SU-DHL-6 (cell line): ENCODE measurements at regions not wholly inside any gene's neighbourhood (a gene's known extent, or its start where the extent isn't known, plus 50 kb on each side); places are given as distances from the start of the nearest gene placed in this dataset.

Source experiments
- H2AFZ ChIP-seq: fragments of 200-600 bp; sonication (generic); 2 replicates; pipeline ENCODE4 v1.6.1; 2014; ENCODE audit warnings: low read depth, mild to moderate bottlenecking, moderate library complexity, mixed read lengths, antibody characterized with exemption, low read length; ENCODE audit not compliant: severe bottlenecking
- H3F3A ChIP-seq: fragments of 200-600 bp; shearing (Covaris generic); 2 replicates; pipeline ENCODE4 v1.6.0; 2016; ENCODE audit warnings: antibody characterized with exemption, mild to moderate bottlenecking; ENCODE audit not compliant: insufficient read depth
- H3K27ac ChIP-seq: fragments of 200-600 bp; sonication (generic); 2 replicates; pipeline ENCODE4 v1.5.1; 2016; ENCODE audit warnings: low read depth, mild to moderate bottlenecking, low read length, moderate library complexity, mixed read lengths
- H3K27me3 ChIP-seq: fragments of 200-600 bp; sonication (generic), shearing (Covaris generic); 2 replicates; pipeline ENCODE4 v1.6.0; 2014; ENCODE audit warnings: mild to moderate bottlenecking, low read length
- H3K36me3 ChIP-seq: fragments of 200-600 bp; sonication (generic); 2 replicates; pipeline ENCODE4 v1.6.1; 2014; ENCODE audit warnings: mild to moderate bottlenecking, low read length, mixed read lengths
- H3K4me2 ChIP-seq: fragments of 300-600, 200-600 bp; shearing (Covaris generic), sonication (generic); 2 replicates; pipeline ENCODE4 v1.6.0; 2014; ENCODE audit warnings: low read length, low read depth, mild to moderate bottlenecking; ENCODE audit not compliant: poor library complexity, severe bottlenecking
- H3K4me3 ChIP-seq: fragments of 200-600 bp; sonication (generic); 2 replicates; pipeline ENCODE4 v1.5.1; 2014; ENCODE audit warnings: antibody characterized with exemption, low read length, mild to moderate bottlenecking, mixed read lengths; ENCODE audit not compliant: insufficient read depth, poor library complexity, severe bottlenecking
- H3K79me2 ChIP-seq: fragments of 200-600 bp; sonication (generic); 2 replicates; pipeline ENCODE4 v1.6.1; 2014; ENCODE audit warnings: mild to moderate bottlenecking, low read length, moderate library complexity; ENCODE audit not compliant: insufficient read depth
- H3K9ac ChIP-seq: fragments of 200-600 bp; sonication (generic); 2 replicates; pipeline ENCODE4 v1.7.0; 2014; ENCODE audit warnings: mild to moderate bottlenecking, low read length
- H3K9me2 ChIP-seq: fragments of 200-600 bp; sonication (generic); replicated peaks from 2 replicates; pipeline ENCODE4 v1.6.1; 2014; ENCODE audit warnings: low read length; ENCODE audit not compliant: insufficient read depth
- H3K9me3 ChIP-seq: fragments of 200-600 bp; sonication (generic); 2 replicates; pipeline ENCODE4 v1.6.1; 2014; ENCODE audit warnings: low read length, mixed read lengths; ENCODE audit not compliant: insufficient read depth
- H4K20me1 ChIP-seq: fragments of 200-600 bp; sonication (generic); 2 replicates; pipeline ENCODE4 v1.6.1; 2014; ENCODE audit warnings: low read depth, mild to moderate bottlenecking, antibody characterized with exemption, low read length, moderate library complexity, mixed read lengths
- CTCF ChIP-seq: fragments of 200-600 bp; sonication (generic); IDR thresholded peaks from one replicate; pipeline ENCODE4 v1.5.1; 2017; ENCODE audit warnings: antibody characterized with exemption, mild to moderate bottlenecking, low read length, moderate library complexity; ENCODE audit not compliant: insufficient read depth, poor library complexity, severe bottlenecking
- EZH2phosphoT487 ChIP-seq: fragments of 200-600 bp; sonication (generic), shearing (Covaris generic); conservative IDR thresholded peaks from 2 replicates; pipeline ENCODE4 v1.6.1; 2018; ENCODE audit warnings: mild to moderate bottlenecking, antibody characterized with exemption, low read length, moderate library complexity, mixed read lengths

GRCh38 chr18:73060666-73061288 lies 193.0 kb upstream of the NETO1 start:
- no peaks in the 10 kb centered on the region for H3K79me2 ChIP-seq
- H3K27me3 ChIP-seq: no peaks in the 10 kb centered on the region
- H3K4me2 ChIP-seq: no peak overlapping the region
- H2AFZ ChIP-seq: no peak overlapping the region
- no peaks in the 10 kb centered on the region for H3F3A ChIP-seq
- no peak overlapping the region for H3K9ac ChIP-seq
- TF ChIP-seq CTCF (no peak), EZH2phosphoT487 (no peak)
- no peak overlapping the region for H3K27ac ChIP-seq
- H3K36me3 ChIP-seq: no peaks in the 10 kb centered on the region
- H3K4me3 ChIP-seq: no peak overlapping the region
- no peaks in the 10 kb centered on the region for H3K9me3 ChIP-seq
- H4K20me1 ChIP-seq: no peaks in the 10 kb centered on the region
- no peaks in the 10 kb centered on the region for H3K9me2 ChIP-seq

- Histone ChIP-seq H2AFZ (no peak overlapping the region), H3K9ac (no peak overlapping the region), H3K36me3 (no peaks in the 10 kb centered on the region), H3K4me2 (no peak overlapping the region), H3K4me3 (no peak overlapping the region), H3K27me3 (no peaks in the 10 kb centered on the region), H3K9me3 (no peaks in the 10 kb centered on the region), H3K9me2 (no peaks in the 10 kb centered on the region), H3K79me2 (no peaks in the 10 kb centered on the region), H3K27ac (no peak overlapping the region), H3F3A (no peaks in the 10 kb centered on the region), H4K20me1 (no peaks in the 10 kb centered on the region)
- TF ChIP-seq EZH2phosphoT487 (no peak), CTCF (no peak)
Measured at GRCh38 chr18:73059280-73059679, 191.5 kb upstream of the NETO1 start.

GRCh38 chr18:73047688-73048087 lies 179.9 kb upstream of the NETO1 start:
- no peaks in the 10 kb centered on the region for H4K20me1 ChIP-seq
- no peak for TF ChIP-seq EZH2phosphoT487
- no peak for TF ChIP-seq CTCF

More at GRCh38 chr18:73047688-73048087, 179.9 kb upstream of the NETO1 start:
- no peak overlapping the region for H2AFZ ChIP-seq
- no peak overlapping the region for H3K4me3 ChIP-seq
- no peaks in the 10 kb centered on the region for H3K27me3 ChIP-seq
- H3K79me2 ChIP-seq: no peaks in the 10 kb centered on the region
- H3F3A ChIP-seq: no peaks in the 10 kb centered on the region
- no peaks in the 10 kb centered on the region for H3K9me2 ChIP-seq
- no peak overlapping the region for H3K9ac ChIP-seq
- no peak overlapping the region for H3K4me2 ChIP-seq
- H3K27ac ChIP-seq: no peak overlapping the region
- no peaks in the 10 kb centered on the region for H3K36me3 ChIP-seq
- H3K9me3 ChIP-seq: no peaks in the 10 kb centered on the region; the same call in 1 of the 2 replicates
